ENCODE measurements at regions not wholly inside any gene's neighbourhood (a gene's known extent, or its start where the extent isn't known, plus 50 kb on each side); places are given as distances from the start of the nearest gene placed in this dataset.
"Not testable (repeated sequence)": the region's sequence is repeated elsewhere in the genome, so short reads cannot be mapped to it uniquely, and the experiment has no call there.

- no peak for DNase-seq
Observed at GRCh38 chr4:84378983-84379382, 120.1 kb downstream of the NKX6-1 start.

GRCh38 chr4:84378356-84378755, 120.7 kb downstream of the NKX6-1 start:
- no peak for DNase-seq

- DNase-seq: no peak
Observed at GRCh38 chr4:84366907-84367306, 132.2 kb downstream of the NKX6-1 start.

- DNase-seq: no peak
Observed at GRCh38 chr4:84366161-84366560, 132.9 kb downstream of the NKX6-1 start.

- DNase-seq: no peak
Observed at GRCh38 chr4:84362896-84363655, 136.0 kb downstream of the NKX6-1 start.

- DNase-seq: no peak
Observed at GRCh38 chr4:84342161-84342560, 156.9 kb downstream of the NKX6-1 start.

GRCh38 chr4:84341559-84341958, 157.5 kb downstream of the NKX6-1 start:
- no peak for DNase-seq

- no peak for DNase-seq
Observed at GRCh38 chr4:84338367-84338766, 160.7 kb downstream of the NKX6-1 start.

GRCh38 chr4:84336964-84337705, 162.0 kb downstream of the NKX6-1 start:
- DNase-seq: no peak

- no peak for DNase-seq
Observed at GRCh38 chr4:84327526-84327925, 171.6 kb downstream of the NKX6-1 start.

GRCh38 chr4:84325625-84326024, 173.5 kb downstream of the NKX6-1 start:
- DNase-seq: no peak

- no peak for DNase-seq
Observed at GRCh38 chr4:84324303-84325245, 174.5 kb downstream of the NKX6-1 start.

- no peak for DNase-seq
Observed at GRCh38 chr4:84319124-84319523, 180.0 kb downstream of the NKX6-1 start.

- no peak for DNase-seq
Observed at GRCh38 chr4:84317513-84317912, 181.6 kb downstream of the NKX6-1 start.

- no peak for DNase-seq
Observed at GRCh38 chr4:84312426-84313012, 186.6 kb downstream of the NKX6-1 start.

GRCh38 chr4:84309191-84309590, 189.9 kb downstream of the NKX6-1 start:
- DNase-seq: no peak

- DNase-seq: not testable (repeated sequence)
Observed at GRCh38 chr4:84298719-84299254, 200.3 kb downstream of the NKX6-1 start.

GRCh38 chr4:84298023-84298718, 200.9 kb downstream of the NKX6-1 start:
- no peak for DNase-seq

- DNase-seq: no peak
Observed at GRCh38 chr4:84291969-84292368, 207.1 kb downstream of the NKX6-1 start.

GRCh38 chr4:84286048-84286447, 213.0 kb downstream of the NKX6-1 start:
- DNase-seq: no peak

- no peak for DNase-seq
Observed at GRCh38 chr4:84279678-84280077, 219.4 kb downstream of the NKX6-1 start.

GRCh38 chr4:84277923-84278322, 221.2 kb downstream of the NKX6-1 start:
- DNase-seq: no peak
